NCI-H2171 treated with DMSO at 0.1 percent for 48 hours (cell line): ENCODE measurements at regions not wholly inside any gene's neighbourhood (a gene's known extent, or its start where the extent isn't known, plus 50 kb on each side); places are given as distances from the start of the nearest gene placed in this dataset.

Source experiments
- DNase-seq: peaks from one replicate; lab custom pipeline; 2025; lab: John Stamatoyannopoulos, UW

GRCh38 chr2:133667085-133667484 is 98.8 kb upstream of the NCKAP5 start:
- DNase-seq, result no peak

DNA sequence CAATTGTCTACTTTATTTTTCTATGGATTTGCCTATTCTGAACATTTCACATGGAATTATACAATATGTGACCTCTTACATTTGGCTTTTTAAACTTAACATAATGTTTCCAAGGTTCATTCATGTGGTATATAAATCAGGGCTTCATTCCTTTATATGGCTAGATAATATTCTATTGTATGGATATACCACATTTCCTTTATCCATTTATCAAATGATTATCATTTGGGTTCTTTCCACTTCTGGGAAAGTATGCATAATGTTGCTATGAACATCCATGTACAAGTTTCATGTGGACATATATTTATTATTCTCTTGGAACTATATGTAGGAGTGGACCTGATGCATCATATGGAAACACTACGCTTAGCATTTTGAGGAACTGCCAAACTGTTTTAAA is 99.7 kb upstream of the NCKAP5 start:
- DNase-seq, result no peak

- DNase-seq, result no peak
These were observed 100.3 kb upstream of the NCKAP5 start for GRCh38 chr2:133668547-133668946.

DNA sequence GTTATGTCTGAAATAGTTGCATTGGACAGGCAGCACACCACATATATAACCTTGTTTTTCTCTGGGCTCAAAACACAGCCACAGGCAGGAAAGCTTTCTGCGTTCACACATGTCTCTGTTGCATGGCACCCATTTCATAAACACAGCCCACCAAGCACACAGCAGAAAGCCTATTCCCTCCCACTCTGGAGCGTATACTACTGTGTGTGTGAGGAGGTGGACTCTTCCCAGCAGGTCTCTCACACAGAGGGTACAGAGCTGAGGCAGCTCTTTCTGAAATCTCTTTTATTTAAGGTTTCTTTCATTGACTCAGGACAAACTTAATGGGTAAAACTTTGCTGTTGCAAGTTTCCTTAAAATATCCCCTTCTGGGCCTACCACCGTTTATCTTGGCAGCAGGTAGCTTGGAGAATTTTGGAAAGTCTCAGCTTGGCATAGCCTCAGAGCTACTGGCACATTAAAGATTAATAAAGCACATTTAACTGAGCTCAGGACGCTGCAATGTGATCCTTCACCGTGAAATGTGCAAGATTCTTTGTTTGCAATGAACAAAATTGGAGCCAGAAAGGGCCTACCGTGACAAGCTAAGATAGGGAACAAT is 105.1 kb upstream of the NCKAP5 start:
- no peak for DNase-seq

DNA sequence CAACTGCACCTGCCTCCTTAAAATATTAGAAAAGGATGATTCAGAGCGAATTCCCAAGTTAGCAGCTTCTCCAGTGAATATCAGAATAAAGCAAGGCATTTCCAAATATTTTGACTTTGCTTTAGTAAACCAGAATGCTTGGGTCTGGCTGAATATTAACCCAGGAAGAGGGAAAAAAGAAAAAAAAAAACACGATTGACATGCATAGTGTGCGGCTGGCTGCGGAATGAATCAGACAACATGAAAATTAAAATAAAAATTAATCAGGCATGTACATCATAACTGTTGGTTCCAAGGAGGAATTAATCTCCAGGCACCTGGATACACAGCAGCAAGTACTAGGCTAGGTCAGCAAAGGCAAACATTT is 105.8 kb upstream of the NCKAP5 start:
- no peak for DNase-seq

- peak; percentile 60 for DNase-seq
These were observed 106.4 kb upstream of the NCKAP5 start for GRCh38 chr2:133674433-133675331.

GRCh38 chr2:133676392-133677130 is 108.3 kb upstream of the NCKAP5 start:
- no peak for DNase-seq

DNA sequence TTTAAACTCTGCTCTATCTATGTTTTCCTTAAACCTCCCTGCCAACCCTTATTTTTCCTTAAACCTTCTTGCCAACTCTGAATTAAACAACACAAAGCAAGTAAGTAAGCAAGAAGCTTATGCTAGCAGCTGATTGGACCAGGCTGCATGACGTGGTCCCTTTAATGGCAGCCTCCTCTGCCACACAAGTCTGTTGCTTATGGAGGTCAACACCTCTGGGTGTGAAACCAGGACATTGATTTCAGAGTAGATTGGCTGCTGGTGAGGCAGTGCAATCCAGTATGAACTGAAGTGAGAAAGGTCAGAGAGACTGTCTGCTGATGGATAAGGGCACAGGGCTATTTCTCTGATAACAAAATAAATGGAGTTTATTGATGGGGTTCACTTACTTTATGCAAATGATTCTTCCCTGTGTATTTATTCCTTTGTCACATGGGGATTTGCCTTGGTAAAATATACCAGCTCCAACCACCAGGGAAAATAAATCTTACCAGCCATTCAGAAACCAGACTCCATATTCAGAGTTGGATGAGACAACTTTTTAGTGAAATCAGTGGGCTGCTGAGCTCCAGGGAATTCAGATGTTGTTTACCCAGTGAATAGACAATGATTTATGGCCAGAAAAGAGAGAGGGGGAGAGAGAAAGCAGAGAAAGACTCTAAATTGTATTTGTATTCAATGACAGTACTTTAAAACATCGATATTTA is 112.2 kb upstream of the NCKAP5 start:
- DNase-seq, result no peak

GRCh38 chr2:133682347-133682746 is 114.1 kb upstream of the NCKAP5 start:
- DNase-seq, result no peak

DNA sequence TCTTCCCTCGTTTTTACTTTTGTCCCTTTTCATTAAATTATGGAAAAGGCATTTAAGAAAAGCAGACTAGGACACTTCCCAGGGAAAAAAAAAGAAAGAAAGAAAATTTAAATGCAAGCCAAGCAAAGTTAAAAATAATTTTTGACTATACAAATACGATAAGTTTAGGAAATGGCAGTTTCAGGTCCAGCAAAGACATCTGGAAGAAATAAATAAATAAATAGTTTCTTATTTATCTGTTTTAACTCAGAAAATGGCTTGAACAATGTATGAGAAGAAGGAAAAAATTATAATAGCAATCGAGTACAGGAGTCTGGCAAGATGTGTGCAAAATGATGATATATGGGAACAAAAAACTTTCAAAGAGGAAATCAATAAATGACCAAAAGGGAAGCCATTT is 114.6 kb upstream of the NCKAP5 start:
- no peak for DNase-seq

DNA sequence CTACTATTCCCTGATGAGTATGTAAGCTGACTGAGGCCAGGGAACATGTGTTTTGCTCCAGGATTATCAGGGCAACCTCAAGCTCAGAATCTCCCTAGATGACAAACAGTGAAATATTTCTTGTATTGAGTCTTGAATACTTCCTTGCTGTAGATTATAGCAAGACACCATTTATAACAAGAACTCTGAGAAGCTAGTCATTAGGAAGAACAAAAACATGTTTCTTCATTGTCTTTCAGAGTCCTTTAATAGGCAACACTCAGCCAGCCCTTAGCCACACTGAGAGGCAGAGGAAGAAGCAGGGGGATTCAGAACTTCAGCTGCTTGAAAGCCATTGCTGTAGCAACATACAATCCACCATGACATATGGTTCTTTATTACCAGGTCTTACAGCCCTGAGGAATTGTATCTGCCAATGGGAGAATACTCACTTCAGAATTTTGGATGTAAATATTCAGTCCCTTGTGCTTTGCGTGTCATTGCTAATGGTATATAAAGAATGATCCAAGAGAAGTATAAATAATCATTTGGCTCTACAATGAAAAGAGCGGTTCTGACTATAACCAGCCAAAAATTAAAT is 117.5 kb upstream of the NCKAP5 start:
- DNase-seq, result no peak

DNA sequence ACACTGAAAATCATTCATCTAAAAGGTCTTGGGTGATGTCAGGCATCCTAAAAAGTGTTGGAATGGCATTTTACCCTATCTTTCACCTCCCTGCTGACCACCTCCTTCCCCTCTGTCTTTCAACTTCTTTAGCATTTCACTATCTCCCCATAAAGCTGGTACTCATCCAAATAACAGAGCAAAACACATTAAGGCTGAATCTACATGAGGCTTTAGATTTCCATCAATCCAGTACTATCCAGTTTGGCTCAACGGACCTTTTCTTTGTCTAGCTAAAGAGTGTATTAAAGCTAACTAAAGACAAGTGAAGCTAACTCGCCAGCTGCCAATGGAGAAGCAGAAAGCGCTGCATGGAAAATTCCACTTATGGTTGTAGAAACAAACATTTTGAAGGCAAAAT is 122.5 kb upstream of the NCKAP5 start:
- no peak for DNase-seq

DNA sequence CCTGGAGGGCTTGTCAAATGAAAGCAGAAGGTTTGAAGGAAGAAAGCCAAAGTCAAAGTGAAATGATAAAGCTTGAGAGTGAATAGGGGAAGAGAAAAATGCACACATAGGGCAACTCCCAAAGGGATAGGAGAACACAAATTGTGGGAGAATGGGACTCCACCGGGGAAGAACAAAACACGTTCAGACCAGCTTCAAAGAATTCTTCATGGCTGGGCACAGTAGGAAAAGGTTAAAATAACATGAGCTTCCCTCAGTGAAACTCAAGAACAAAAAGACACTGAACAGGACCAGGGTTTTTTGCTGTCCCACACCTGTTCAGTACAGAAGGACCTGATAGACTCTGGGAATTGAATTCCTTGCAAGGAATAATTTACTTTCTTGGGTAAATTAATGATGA is 123.1 kb upstream of the NCKAP5 start:
- no peak for DNase-seq

DNA sequence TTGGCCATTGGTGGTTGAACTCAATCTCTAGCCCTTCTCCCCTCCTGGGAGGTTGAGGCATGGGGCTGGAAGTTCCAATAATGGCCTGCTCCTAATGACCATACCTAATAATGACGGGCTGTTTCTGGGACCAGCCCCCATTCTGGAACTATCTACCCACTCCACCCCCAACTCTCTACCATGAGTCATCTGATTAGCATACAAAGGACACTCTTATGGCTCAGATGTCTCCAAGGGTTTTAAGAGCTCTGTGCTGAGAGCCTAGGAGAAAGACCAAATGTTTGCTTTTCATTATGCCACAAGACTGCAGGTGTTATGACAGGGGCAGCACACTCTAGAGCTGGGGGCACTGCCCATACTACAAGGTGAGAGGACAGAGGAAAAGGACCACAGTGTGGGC is 137.0 kb upstream of the NCKAP5 start:
- DNase-seq, result no peak

GRCh38 chr2:133710613-133711012 is 142.3 kb upstream of the NCKAP5 start:
- no peak for DNase-seq

- no peak for DNase-seq
These were observed 142.9 kb upstream of the NCKAP5 start for GRCh38 chr2:133711201-133711600.

- no peak for DNase-seq
These were observed 143.5 kb upstream of the NCKAP5 start for GRCh38 chr2:133711806-133712205.

GRCh38 chr2:133712369-133712768 is 144.1 kb upstream of the NCKAP5 start:
- DNase-seq, result no peak

GRCh38 chr2:133713049-133713580 is 144.9 kb upstream of the NCKAP5 start:
- no peak for DNase-seq

- DNase-seq, result no peak
These were observed 147.9 kb upstream of the NCKAP5 start for GRCh38 chr2:133716166-133716565.

GRCh38 chr2:133717497-133717896 is 149.2 kb upstream of the NCKAP5 start:
- no peak for DNase-seq
